ENCODE measurements at regions not wholly inside any gene's neighbourhood (a gene's known extent, or its start where the extent isn't known, plus 50 kb on each side); places are given as distances from the start of the nearest gene placed in this dataset.
"Not testable (repeated sequence)": the region's sequence is repeated elsewhere in the genome, so short reads cannot be mapped to it uniquely, and the experiment has no call there.

DNA sequence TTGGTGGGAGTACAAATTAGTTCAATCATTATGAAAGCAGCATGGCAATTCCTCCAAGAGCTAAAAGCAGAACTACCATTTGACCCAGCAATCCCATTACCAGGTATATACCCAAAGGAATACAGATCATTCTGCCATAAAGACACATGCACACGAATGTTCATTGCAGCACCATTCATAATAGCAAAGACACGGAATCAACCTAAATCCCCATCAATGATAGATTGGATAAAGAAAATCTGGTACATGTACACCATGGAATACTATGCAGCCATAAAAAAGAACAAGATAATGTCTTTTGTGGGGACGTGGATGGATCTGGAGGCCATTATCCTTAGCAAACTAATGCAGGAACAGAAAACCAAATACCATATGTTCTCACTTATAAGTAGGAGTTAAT lies 85.1 kb upstream of the KYNU start:
- H3K79me2 ChIP-seq (ENCODE audit: control insufficient read depth, insufficient read depth, low read length, poor library complexity); H2BK120ac ChIP-seq (ENCODE audit: insufficient read depth, low read length, poor library complexity); H2AFZ ChIP-seq (ENCODE audit: insufficient read depth, low read length, poor library complexity); H4K8ac ChIP-seq (ENCODE audit: low read depth, low read length); H3K9ac ChIP-seq (ENCODE audit: low read length); H3K36me3 ChIP-seq (ENCODE audit: control insufficient read depth in 1 of 2, insufficient read depth in 2 of 2, low read length in 2 of 2); H3K14ac ChIP-seq (ENCODE audit: low read length); H2AK5ac ChIP-seq (ENCODE audit: low read length); H4K12ac ChIP-seq (ENCODE audit: low read depth, low read length); H3K23ac ChIP-seq (ENCODE audit: low read length); H3K79me1 ChIP-seq (ENCODE audit: low read length); H3K27me3 ChIP-seq (ENCODE audit: insufficient read depth, low read length); H3K4ac ChIP-seq (ENCODE audit: low read depth, low read length); H3K18ac ChIP-seq (ENCODE audit: low read length); H3K4me2 ChIP-seq (ENCODE audit: low read length); H3K9me3 ChIP-seq (ENCODE audit: insufficient read depth, low read depth, low read length); H4K91ac ChIP-seq (ENCODE audit: low read depth, low read length); H3K27ac ChIP-seq (ENCODE audit: low read depth, low read length); H2BK12ac ChIP-seq (ENCODE audit: low read length); H3K4me1 ChIP-seq (ENCODE audit: control insufficient read depth in 1 of 2, insufficient read depth in 2 of 2, low read length in 2 of 2); DNase-seq; H3K4me3 ChIP-seq (ENCODE audit: low read depth, low read length); H2BK5ac ChIP-seq (ENCODE audit: low read depth, low read length, poor library complexity): not testable (repeated sequence)
- no CpG with 5 or more reads among the region's 3 CpGs for WGBS (ENCODE audit: extremely low coverage, insufficient coverage, insufficient read length)

DNA sequence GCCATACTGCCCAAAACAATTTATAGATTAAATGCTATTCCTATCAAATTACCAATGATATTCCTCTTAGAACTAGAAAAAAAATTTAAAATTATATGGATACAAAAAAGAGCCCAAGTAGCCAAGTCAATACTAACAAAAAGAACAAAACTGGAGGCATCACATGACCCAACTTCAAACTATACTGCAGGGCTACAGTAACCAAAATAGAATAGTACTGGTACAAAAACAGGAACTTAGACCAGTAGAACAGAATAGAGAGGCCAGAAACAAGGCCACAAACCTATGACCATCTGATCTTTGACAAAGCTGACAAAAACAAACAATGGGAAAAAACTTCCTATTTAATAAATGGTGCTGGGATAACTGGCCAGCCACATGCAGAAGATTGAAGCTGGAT lies 86.1 kb upstream of the KYNU start:
- H2BK120ac ChIP-seq (ENCODE audit: insufficient read depth, low read length, poor library complexity), result no peak overlapping the region

DNA sequence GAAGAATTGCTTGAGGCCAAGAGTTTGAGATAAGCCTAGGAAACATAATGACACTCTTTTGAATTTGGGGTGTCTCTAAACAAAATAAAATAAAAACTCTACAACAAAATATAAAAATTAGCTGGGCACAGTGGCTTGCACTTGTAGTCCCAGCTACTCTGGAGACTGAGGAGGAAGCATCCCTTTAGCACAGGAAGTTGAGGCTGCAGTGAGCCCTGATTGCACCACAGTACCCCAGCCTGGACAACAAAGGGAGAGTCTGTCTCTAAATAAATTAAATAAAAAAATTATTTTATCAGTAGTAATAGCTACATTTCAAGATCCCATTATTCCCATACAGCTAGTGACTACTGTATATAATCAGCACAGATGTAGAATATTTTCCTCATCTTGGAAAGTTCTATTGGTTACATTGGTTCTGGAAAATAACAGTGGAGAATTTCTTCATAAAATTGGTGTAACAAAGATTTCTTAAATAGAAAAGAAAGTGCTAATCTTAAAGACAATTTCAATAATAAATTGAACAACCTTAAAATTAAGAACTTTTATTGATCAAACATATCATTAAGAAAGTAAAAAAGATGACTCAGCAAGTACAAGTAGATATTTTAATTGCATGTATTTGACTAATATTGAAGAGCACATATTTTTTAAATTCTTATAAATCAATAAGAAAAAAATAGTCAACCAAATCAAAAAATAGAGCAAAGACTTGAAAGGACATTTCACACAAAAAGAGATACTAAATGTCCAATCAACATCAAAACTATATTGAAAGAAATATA lies 90.4 kb upstream of the KYNU start:
- Histone ChIP-seq H3K18ac (ENCODE audit: low read length) (no peak overlapping the region), H3K27ac (ENCODE audit: low read depth, low read length) (no peak overlapping the region), H3K9me3 (ENCODE audit: insufficient read depth, low read depth, low read length) (no peaks in the 10 kb centered on the region), H4K8ac (ENCODE audit: low read depth, low read length) (no peak overlapping the region), H3K27me3 (ENCODE audit: insufficient read depth, low read length) (no peaks in the 10 kb centered on the region), H3K14ac (ENCODE audit: low read length) (no peak overlapping the region), H3K79me2 (ENCODE audit: control insufficient read depth, insufficient read depth, low read length, poor library complexity) (no peaks in the 10 kb centered on the region), H2BK5ac (ENCODE audit: low read depth, low read length, poor library complexity) (no peak overlapping the region), H2BK12ac (ENCODE audit: low read length) (no peak overlapping the region), H4K91ac (ENCODE audit: low read depth, low read length) (no peak overlapping the region), H3K79me1 (ENCODE audit: low read length) (no peaks in the 10 kb centered on the region), H3K36me3 (ENCODE audit: control insufficient read depth in 1 of 2, insufficient read depth in 2 of 2, low read length in 2 of 2) (no peaks in the 10 kb centered on the region), H3K23ac (ENCODE audit: low read length) (no peak overlapping the region), H3K9ac (ENCODE audit: low read length) (no peak overlapping the region), H3K4ac (ENCODE audit: low read depth, low read length) (no peak overlapping the region), H3K4me3 (ENCODE audit: low read depth, low read length) (no peak overlapping the region), H3K4me2 (ENCODE audit: low read length) (no peak overlapping the region), H3K4me1 (ENCODE audit: control insufficient read depth in 1 of 2, insufficient read depth in 2 of 2, low read length in 2 of 2) (no peaks in the 10 kb centered on the region), H2AFZ (ENCODE audit: insufficient read depth, low read length, poor library complexity) (no peak overlapping the region), H2BK120ac (ENCODE audit: insufficient read depth, low read length, poor library complexity) (no peak overlapping the region), H4K12ac (ENCODE audit: low read depth, low read length) (no peak overlapping the region), H2AK5ac (ENCODE audit: low read length) (no peak overlapping the region)
- no peak for DNase-seq

More for the DNA sequence above, 86.1 kb upstream of the KYNU start:
- H2AFZ ChIP-seq (ENCODE audit: insufficient read depth, low read length, poor library complexity), result no peak overlapping the region
- no peak overlapping the region for H3K9ac ChIP-seq (ENCODE audit: low read length)
- H4K91ac ChIP-seq (ENCODE audit: low read depth, low read length), result no peak overlapping the region
- no peak overlapping the region for H3K18ac ChIP-seq (ENCODE audit: low read length)
- no peak overlapping the region for H3K27ac ChIP-seq (ENCODE audit: low read depth, low read length)
- no peak overlapping the region for H2AK5ac ChIP-seq (ENCODE audit: low read length)
- H3K27me3 ChIP-seq (ENCODE audit: insufficient read depth, low read length), result no peaks in the 10 kb centered on the region
- H3K23ac ChIP-seq (ENCODE audit: low read length), result no peak overlapping the region
- H3K4me2 ChIP-seq (ENCODE audit: low read length), result no peak overlapping the region
- no peak overlapping the region for H3K4me3 ChIP-seq (ENCODE audit: low read depth, low read length)
- H3K14ac ChIP-seq (ENCODE audit: low read length), result no peak overlapping the region
- no peak overlapping the region for H4K8ac ChIP-seq (ENCODE audit: low read depth, low read length)
- no peaks in the 10 kb centered on the region for H3K4me1 ChIP-seq (ENCODE audit: control insufficient read depth in 1 of 2, insufficient read depth in 2 of 2, low read length in 2 of 2)
- no peak overlapping the region for H2BK5ac ChIP-seq (ENCODE audit: low read depth, low read length, poor library complexity)
- H3K4ac ChIP-seq (ENCODE audit: low read depth, low read length), result no peak overlapping the region
- H3K36me3 ChIP-seq (ENCODE audit: control insufficient read depth in 1 of 2, insufficient read depth in 2 of 2, low read length in 2 of 2), result no peaks in the 10 kb centered on the region
- no peaks in the 10 kb centered on the region for H3K9me3 ChIP-seq (ENCODE audit: insufficient read depth, low read depth, low read length)
- no peak overlapping the region for H2BK12ac ChIP-seq (ENCODE audit: low read length)
- no peaks in the 10 kb centered on the region for H3K79me2 ChIP-seq (ENCODE audit: control insufficient read depth, insufficient read depth, low read length, poor library complexity)
- H3K79me1 ChIP-seq (ENCODE audit: low read length), result no peaks in the 10 kb centered on the region
- no peak for DNase-seq
- H4K12ac ChIP-seq (ENCODE audit: low read depth, low read length), result no peak overlapping the region

DNA sequence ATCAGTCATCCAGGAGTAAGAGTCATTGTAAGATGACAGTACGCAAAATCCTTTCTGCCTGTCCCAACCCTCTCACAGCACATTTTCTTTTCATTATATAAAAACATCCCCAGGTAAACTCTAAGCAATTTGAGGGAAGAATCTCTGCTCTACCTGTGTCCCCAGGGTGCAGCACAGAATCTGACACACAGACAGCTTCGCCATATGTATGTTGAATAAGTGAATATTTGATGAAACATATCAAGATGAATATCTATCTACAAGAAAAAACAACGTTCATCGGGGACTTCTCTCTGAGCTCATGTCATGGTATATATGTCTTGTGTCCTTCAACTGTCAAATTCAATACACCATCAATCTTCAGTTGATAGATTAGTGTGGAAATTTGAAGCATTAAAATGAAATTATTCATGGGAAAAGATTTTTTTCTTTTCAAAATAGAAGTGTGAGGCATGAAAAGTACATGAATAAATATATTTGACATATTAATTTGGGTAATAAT lies 94.5 kb upstream of the KYNU start:
- H2BK120ac ChIP-seq (ENCODE audit: insufficient read depth, low read length, poor library complexity), result no peak overlapping the region
- H3K4me2 ChIP-seq (ENCODE audit: low read length), result no peak overlapping the region
- no peak overlapping the region for H3K23ac ChIP-seq (ENCODE audit: low read length)
- H3K18ac ChIP-seq (ENCODE audit: low read length), result no peak overlapping the region
- H3K9ac ChIP-seq (ENCODE audit: low read length), result no peak overlapping the region
- H2AK5ac ChIP-seq (ENCODE audit: low read length), result no peak overlapping the region
- H3K4me3 ChIP-seq (ENCODE audit: low read depth, low read length), result no peak overlapping the region
- no peak overlapping the region for H3K27ac ChIP-seq (ENCODE audit: low read depth, low read length)
- H2AFZ ChIP-seq (ENCODE audit: insufficient read depth, low read length, poor library complexity), result no peak overlapping the region
- no peak overlapping the region for H2BK12ac ChIP-seq (ENCODE audit: low read length)
- H4K12ac ChIP-seq (ENCODE audit: low read depth, low read length), result no peak overlapping the region
- no peak overlapping the region for H2BK5ac ChIP-seq (ENCODE audit: low read depth, low read length, poor library complexity)
- no peak overlapping the region for H4K8ac ChIP-seq (ENCODE audit: low read depth, low read length)
- H3K9me3 ChIP-seq (ENCODE audit: insufficient read depth, low read depth, low read length), result no peaks in the 10 kb centered on the region
- H3K14ac ChIP-seq (ENCODE audit: low read length), result no peak overlapping the region
- no peaks in the 10 kb centered on the region for H3K27me3 ChIP-seq (ENCODE audit: insufficient read depth, low read length)
- H3K4me1 ChIP-seq (ENCODE audit: control insufficient read depth in 1 of 2, insufficient read depth in 2 of 2, low read length in 2 of 2), result no peaks in the 10 kb centered on the region
- no peaks in the 10 kb centered on the region for H3K79me2 ChIP-seq (ENCODE audit: control insufficient read depth, insufficient read depth, low read length, poor library complexity)
- no peak overlapping the region for H3K4ac ChIP-seq (ENCODE audit: low read depth, low read length)
- no peak overlapping the region for H4K91ac ChIP-seq (ENCODE audit: low read depth, low read length)
- H3K79me1 ChIP-seq (ENCODE audit: low read length), result no peaks in the 10 kb centered on the region
- H3K36me3 ChIP-seq (ENCODE audit: control insufficient read depth in 1 of 2, insufficient read depth in 2 of 2, low read length in 2 of 2), result no peaks in the 10 kb centered on the region
- no peak for DNase-seq
- WGBS (ENCODE audit: extremely low coverage, insufficient coverage, insufficient read length), result no CpG with 5 or more reads among the region's 4 CpGs

Measured in trophoblast cell (in vitro differentiated cells and primary cell).